IPS-15b (cell line): ENCODE measurements at regions not wholly inside any gene's neighbourhood (a gene's known extent, or its start where the extent isn't known, plus 50 kb on each side); places are given as distances from the start of the nearest gene placed in this dataset.

Experiments
- H3K27me3 ChIP-seq: one replicate; pipeline ENCODE4 v1.6.1; 2013; ENCODE audit warnings: low read length; ENCODE audit not compliant: control insufficient read depth, insufficient read depth
- H3K36me3 ChIP-seq: one replicate; pipeline ENCODE4 v1.6.1; 2013; ENCODE audit warnings: low read length; ENCODE audit not compliant: control insufficient read depth, insufficient read depth
- H3K4me1 ChIP-seq: one replicate; pipeline ENCODE4 v1.6.1; 2013; ENCODE audit warnings: mild to moderate bottlenecking, low read length; ENCODE audit not compliant: control insufficient read depth, insufficient read depth
- H3K4me3 ChIP-seq: one replicate; pipeline ENCODE4 v1.5.1; 2013; ENCODE audit warnings: low read depth, low read length
- H3K9ac ChIP-seq: one replicate; pipeline ENCODE4 v1.6.1; 2013; ENCODE audit warnings: low read depth, mild to moderate bottlenecking, low read length
- H3K9me3 ChIP-seq: one replicate; pipeline ENCODE4 v1.6.1; 2013; ENCODE audit warnings: mild to moderate bottlenecking, low read length; ENCODE audit not compliant: control insufficient read depth, insufficient read depth

DNA sequence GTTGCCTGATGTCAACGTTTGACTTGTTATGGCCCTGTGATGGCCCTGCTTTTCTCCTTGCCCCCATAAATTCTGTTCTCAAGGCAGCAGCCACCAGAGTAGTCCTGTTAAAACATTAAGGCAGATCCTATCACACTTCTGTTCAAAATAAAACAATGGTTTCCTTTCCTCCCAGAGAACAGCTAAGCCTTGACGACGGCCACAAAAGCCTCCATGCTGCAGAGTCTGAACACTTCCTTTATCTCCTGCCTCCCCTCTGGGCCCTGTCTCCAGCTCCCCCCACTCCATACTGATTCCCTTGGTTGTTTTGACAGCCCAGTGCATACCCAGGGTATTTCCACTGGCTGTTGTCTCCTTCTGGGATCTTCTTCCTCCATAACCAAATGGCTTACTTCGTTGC is 618.1 kb downstream of the MED13L start:
- no peaks in the 10 kb centered on the region for H3K9me3 ChIP-seq
- no peaks in the 10 kb centered on the region for H3K36me3 ChIP-seq
- no peaks in the 10 kb centered on the region for H3K4me1 ChIP-seq
- H3K9ac ChIP-seq, result no peak overlapping the region
- H3K4me3 ChIP-seq, result no peak overlapping the region
- H3K27me3 ChIP-seq, result no peaks in the 10 kb centered on the region

DNA sequence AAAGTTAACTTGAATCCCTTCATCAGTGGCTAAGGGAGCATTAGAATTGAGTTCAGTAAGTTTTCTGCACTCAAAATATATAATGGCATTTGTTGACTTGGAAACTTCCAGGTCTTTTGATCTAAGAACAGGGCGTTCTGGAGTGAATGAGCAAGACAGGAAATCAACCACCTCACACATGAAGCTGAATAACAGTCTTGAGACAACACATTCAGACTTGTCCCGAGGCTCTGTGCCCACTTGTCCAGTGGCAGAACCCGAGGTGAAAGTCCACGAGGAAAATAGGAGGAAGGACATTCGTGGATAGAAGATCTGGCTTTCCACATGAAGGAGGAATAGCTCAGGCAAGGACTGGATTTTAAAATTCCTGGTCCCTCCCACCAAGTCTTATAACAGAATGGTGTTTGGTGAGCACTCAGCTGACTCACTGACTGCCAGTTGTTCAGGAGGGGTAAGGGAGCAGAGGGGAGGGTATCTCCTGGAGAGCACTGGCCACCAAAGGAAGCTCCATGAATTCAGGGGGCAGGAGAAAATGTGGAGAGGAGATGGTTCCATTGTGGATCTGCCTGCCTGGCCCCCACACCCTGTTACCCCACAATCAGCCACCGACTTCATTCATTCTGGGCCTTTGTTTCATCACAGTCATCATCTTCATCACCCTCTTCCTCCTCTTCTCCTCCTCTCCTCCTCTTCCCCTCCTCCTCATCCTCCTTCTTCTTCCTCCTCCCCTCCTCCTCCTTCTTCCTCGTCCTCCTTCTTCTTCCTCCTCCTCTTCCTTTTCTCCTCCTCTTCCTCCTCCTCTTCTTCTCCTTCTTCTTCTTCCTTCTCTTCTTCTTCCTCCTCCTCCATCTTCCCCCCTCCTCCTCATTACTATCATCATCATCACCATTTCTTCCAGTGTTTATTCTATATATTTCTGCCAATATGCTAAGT is 620.1 kb downstream of the MED13L start:
- no peak overlapping the region for H3K9ac ChIP-seq
- no peaks in the 10 kb centered on the region for H3K36me3 ChIP-seq
- H3K4me3 ChIP-seq, result no peak overlapping the region
- no peaks in the 10 kb centered on the region for H3K9me3 ChIP-seq
- H3K27me3 ChIP-seq, result no peaks in the 10 kb centered on the region
- H3K4me1 ChIP-seq, result no peaks in the 10 kb centered on the region

DNA sequence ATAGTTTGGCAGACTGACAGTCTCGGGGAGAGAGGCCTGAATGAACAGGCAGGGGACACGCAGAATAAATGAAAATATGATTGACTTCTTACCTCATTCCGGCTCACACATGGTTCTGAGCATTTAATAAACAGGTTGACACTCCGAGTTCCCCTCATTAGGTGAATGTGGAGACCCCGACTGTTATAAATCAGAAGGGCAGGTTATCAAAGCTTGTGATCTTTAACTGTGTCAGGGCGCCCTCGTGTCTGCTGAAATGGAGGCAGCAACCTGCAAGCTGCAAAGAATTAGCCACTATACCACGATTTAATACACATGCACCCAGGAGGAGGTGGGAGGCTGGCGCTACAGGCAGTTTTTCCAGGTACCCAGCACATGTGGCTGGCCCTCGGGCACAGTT is 627.5 kb downstream of the MED13L start:
- Histone ChIP-seq H3K4me3 (no peak overlapping the region), H3K9ac (no peak overlapping the region), H3K27me3 (no peaks in the 10 kb centered on the region), H3K36me3 (no peaks in the 10 kb centered on the region), H3K9me3 (no peaks in the 10 kb centered on the region), H3K4me1 (no peaks in the 10 kb centered on the region)

DNA sequence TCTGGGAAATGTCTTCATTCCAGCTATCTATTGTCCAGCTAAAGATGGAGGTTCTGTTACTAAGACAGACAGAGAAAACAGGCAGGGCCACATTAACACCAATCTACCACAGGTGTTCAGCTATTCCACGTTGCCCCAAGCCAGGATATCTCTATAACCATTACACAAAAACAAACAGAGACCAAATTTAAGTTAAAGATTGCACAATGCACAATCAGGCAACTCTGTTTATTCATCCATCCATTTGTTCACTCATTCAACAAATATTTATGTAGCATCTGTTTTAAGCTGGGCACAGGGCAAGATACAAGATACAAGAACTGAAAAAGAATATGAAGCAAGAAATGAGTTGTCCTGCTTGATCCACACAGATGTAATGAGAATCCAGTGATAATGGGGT is 629.0 kb downstream of the MED13L start:
- Histone ChIP-seq H3K9ac (no peak overlapping the region), H3K4me1 (no peaks in the 10 kb centered on the region), H3K36me3 (no peaks in the 10 kb centered on the region), H3K9me3 (no peaks in the 10 kb centered on the region), H3K4me3 (no peak overlapping the region), H3K27me3 (no peaks in the 10 kb centered on the region)

DNA sequence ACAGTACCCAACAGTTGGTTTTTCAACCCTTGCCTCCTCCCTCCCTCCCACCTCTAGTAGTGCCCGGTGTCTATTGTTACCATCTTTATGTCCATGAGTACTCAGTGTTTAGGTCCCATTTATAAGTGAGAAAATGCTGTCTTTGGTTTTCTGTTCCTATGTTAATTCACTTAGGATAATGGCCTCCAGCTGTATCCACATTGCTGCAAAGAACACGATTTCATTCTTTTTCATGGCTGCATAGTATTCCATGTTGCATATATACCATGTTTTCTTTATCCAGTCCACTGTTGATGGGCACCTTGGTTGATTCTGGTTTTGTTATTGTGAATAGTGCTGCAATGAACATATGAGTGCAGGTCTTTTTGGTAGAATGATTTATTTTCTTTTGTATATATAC is 631.3 kb downstream of the MED13L start:
- no peaks in the 10 kb centered on the region for H3K27me3 ChIP-seq
- no peaks in the 10 kb centered on the region for H3K36me3 ChIP-seq
- no peaks in the 10 kb centered on the region for H3K9me3 ChIP-seq
- H3K4me3 ChIP-seq, result no peak overlapping the region
- no peak overlapping the region for H3K9ac ChIP-seq
- no peaks in the 10 kb centered on the region for H3K4me1 ChIP-seq

DNA sequence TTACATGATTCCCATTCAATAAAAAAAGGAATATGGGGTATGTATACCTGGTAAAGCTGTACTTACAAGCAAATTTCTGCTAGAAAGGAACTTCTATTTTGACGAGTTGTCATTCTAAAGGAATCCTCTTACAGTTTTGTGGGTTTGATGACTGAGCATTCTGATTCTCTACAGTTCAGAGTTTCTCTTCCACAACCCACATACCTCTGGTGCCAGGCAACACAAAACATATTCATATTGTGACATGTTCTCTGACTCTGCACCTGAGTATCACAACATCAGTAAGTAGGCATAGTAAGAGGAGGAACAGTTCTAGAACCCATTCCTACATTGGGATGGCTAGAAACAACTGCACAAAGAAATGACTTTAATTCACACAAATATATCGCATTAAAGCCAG is 636.6 kb downstream of the MED13L start:
- Histone ChIP-seq H3K9me3 (no peaks in the 10 kb centered on the region), H3K9ac (no peak overlapping the region)

DNA sequence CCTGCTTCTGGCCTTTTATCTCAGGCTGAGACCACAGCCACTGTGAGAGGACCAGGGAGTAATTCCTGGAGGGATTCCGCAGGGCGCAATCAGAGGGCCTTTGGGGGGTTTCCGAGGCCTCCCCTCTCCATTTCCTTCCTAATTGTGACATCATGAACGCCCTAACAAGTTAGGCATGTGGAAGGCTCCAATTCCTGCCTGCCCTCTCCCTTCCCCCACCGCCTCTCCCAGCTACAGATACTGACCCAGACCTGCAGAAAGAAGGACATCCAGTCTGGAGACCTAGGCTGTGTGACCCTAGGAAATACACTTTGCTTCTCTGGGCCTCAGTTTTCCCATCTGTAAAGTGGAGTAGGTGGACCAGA is 637.9 kb downstream of the MED13L start:
- Histone ChIP-seq H3K4me3 (no peak overlapping the region), H3K4me1 (peaks cover 3% of the 10 kb centered on the region), H3K9me3 (no peaks in the 10 kb centered on the region), H3K36me3 (no peaks in the 10 kb centered on the region), H3K27me3 (no peaks in the 10 kb centered on the region), H3K9ac (no peak overlapping the region)

More for the DNA sequence above, 636.6 kb downstream of the MED13L start:
- Histone ChIP-seq H3K4me1 (peaks cover 3% of the 10 kb centered on the region), H3K36me3 (no peaks in the 10 kb centered on the region), H3K4me3 (no peak overlapping the region), H3K27me3 (no peaks in the 10 kb centered on the region)

DNA sequence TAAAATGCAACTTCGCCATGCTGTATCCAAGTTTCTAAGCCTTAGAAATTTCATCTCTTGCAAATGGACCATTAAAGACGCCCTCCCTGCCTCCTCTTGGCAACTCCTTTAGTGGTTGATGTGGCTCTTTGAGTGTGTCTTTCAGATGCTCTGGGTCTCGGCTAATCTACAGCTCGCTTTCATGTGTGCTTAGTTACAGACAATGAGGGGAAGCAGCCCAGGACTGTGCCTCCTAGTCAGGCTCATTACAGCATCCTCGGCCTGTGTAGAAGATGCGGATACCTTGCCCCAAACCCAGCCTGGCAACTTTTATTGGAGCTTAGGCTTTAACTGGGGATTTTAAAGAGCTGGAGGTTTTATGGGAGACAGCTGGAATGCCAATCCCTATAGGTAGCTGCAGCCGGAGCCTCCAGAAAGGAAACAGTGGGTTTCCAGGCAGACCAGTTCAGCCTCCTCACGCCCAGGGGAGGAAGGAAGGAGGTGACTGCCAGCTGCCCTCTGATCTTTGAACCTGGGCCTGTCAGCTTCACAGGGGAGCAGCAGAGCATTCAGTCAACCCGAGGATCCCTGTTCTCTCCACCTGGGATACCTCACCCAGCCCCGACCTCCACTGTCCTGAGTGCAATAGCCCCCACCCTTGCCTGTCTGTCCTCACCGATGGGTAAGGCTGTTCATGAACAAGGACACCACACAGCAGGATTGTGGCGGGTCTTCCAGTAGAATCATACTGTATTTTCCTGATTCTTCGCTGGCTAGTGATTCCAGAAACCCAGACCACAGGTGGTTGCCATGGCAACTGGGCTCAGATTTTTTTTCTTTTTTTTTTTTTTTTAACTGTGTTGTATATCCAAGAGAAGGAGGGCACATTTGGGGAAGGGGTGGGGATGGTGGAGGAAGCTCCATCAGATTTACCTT is 638.5 kb downstream of the MED13L start:
- Histone ChIP-seq H3K36me3 (no peaks in the 10 kb centered on the region), H3K27me3 (no peaks in the 10 kb centered on the region), H3K9ac (no peak overlapping the region), H3K4me3 (no peak overlapping the region), H3K9me3 (no peaks in the 10 kb centered on the region), H3K4me1 (peaks cover 3% of the 10 kb centered on the region)

DNA sequence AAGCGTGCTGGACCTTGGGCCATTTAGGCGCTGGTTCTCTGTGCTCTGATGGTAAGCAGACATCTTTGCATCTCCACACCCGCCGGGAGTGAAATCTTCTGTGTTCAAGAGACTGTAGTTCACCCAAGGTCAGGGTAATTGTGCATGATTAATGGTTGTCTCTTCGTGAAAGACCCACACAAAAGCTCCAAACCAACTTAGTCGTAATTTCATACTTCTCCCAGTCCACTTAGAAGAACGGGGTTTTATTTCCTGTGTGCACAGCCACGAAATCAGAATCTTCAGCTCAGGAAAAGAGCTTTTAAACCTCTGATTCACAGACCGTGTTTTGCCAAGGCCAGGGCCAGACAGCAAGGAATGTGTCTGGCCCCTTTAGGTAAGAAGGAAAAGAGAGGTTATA is 640.9 kb downstream of the MED13L start:
- H3K4me1 ChIP-seq, result peaks cover 3% of the 10 kb centered on the region
- H3K36me3 ChIP-seq, result no peaks in the 10 kb centered on the region
- H3K9me3 ChIP-seq, result no peaks in the 10 kb centered on the region
- H3K27me3 ChIP-seq, result no peaks in the 10 kb centered on the region
- no peak overlapping the region for H3K9ac ChIP-seq
- no peak overlapping the region for H3K4me3 ChIP-seq

DNA sequence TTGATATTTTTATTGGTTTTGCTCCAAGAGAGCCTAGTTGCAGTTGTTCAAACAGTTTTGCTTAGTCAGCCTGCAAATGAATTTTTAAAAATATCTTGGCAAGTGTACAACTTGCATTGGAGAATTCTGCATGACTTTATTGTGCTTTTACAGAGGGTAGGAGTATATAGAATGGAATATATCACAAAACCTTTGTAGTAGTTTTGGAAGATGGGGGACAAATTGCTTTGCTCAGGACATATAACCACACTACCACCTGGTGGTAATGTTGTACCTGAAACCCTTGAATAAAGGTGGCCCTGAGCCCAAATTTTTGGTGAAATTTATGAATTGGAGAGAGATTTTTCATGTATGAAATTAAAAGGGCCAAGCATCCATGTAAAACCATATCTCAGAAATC is 645.2 kb downstream of the MED13L start:
- no peak overlapping the region for H3K4me3 ChIP-seq
- no peak overlapping the region for H3K9ac ChIP-seq
- H3K36me3 ChIP-seq, result no peaks in the 10 kb centered on the region
- H3K27me3 ChIP-seq, result no peaks in the 10 kb centered on the region
- H3K4me1 ChIP-seq, result no peaks in the 10 kb centered on the region
- no peaks in the 10 kb centered on the region for H3K9me3 ChIP-seq

DNA sequence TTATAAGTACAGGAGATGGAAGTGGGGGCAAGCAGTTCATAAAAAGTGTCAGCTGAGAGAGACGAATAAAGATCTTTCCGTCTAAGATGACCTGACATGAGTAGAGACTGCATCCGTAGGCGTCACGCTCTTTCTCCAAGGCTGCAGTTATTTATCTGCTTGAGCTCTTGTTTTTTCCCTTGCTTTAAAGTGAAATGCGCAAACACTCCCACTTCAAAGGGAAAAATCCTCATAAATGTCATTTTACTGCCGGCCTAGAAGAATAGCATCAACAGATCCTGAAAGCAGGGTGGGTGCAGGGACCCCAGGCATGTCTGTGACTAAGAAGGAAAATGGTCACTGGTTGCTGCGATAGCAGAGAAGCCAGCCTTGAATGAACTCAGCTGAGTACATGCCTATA is 647.4 kb downstream of the MED13L start:
- no peaks in the 10 kb centered on the region for H3K9me3 ChIP-seq
- no peak overlapping the region for H3K9ac ChIP-seq
- H3K4me3 ChIP-seq, result no peak overlapping the region
- H3K27me3 ChIP-seq, result no peaks in the 10 kb centered on the region
- no peaks in the 10 kb centered on the region for H3K36me3 ChIP-seq
- no peaks in the 10 kb centered on the region for H3K4me1 ChIP-seq

DNA sequence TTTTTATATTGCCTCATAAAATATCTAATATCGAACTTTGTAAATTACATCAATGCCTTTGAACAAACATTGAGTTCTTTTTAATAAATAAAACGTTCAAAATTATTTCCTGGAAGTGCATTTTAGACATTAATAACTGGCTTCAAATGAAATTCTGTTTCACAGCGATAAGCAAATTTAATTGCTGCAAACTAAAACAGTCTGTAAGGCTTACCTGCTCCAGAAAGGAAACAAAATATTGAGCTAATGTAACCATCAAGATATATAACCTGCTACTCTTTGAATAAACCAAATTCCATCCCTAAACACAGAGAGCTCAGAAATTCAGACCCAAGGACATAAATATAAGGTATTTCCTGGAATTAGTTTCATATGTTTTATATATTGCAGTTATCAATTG is 651.3 kb downstream of the MED13L start:
- H3K9me3 ChIP-seq, result no peaks in the 10 kb centered on the region
- H3K27me3 ChIP-seq, result no peaks in the 10 kb centered on the region
- H3K4me1 ChIP-seq, result no peaks in the 10 kb centered on the region
- H3K36me3 ChIP-seq, result no peaks in the 10 kb centered on the region
- H3K4me3 ChIP-seq, result no peak overlapping the region
- H3K9ac ChIP-seq, result no peak overlapping the region
